KOPT-K1 (cell line): ENCODE measurements at regions not wholly inside any gene's neighbourhood (a gene's known extent, or its start where the extent isn't known, plus 50 kb on each side); places are given as distances from the start of the nearest gene placed in this dataset.
"Not testable (repeated sequence)": the region's sequence is repeated elsewhere in the genome, so short reads cannot be mapped to it uniquely, and the experiment has no call there.

ENCODE experiments used
- H3K27ac ChIP-seq: fragments of 200-600 bp; sonication (generic); 2 replicates; pipeline ENCODE4 v1.5.1; 2016; ENCODE audit warnings: antibody characterized with exemption, mild to moderate bottlenecking, low read depth, low read length; ENCODE audit not compliant: poor library complexity, severe bottlenecking
- H3K36me3 ChIP-seq: fragments of 200-600 bp; sonication (generic); 2 replicates; pipeline ENCODE4 v1.5.1; 2017; ENCODE audit warnings: antibody characterized with exemption, mild to moderate bottlenecking, low read length, moderate library complexity; ENCODE audit not compliant: insufficient read depth
- H3K9me3 ChIP-seq: fragments of 200-600 bp; sonication (generic); 2 replicates; pipeline ENCODE4 v1.5.1; 2017; ENCODE audit warnings: antibody characterized with exemption, low read length, mild to moderate bottlenecking; ENCODE audit not compliant: insufficient read depth, poor library complexity, severe bottlenecking

DNA sequence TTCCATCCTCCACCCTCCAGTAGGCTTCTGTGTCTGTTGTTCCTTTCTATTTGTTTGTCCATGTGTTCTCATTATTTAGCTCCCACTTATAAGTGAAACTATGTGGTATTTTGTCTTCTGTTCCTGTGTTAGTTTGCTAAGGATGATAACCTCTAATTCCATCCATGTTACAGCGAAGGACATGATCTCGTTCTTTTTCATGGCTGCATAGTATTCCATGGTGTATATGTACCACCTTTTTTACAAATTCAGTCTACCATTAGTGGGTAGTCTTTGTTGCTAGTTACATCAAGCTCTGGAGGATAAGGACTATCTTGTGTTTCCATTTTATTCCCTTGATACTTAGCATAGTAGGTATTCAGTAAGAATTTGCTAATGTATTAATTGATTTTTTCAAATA, 664.2 kb upstream of the FAT3 start:
- H3K36me3 ChIP-seq: no peaks in the 10 kb centered on the region
- no peak overlapping the region for H3K27ac ChIP-seq

DNA sequence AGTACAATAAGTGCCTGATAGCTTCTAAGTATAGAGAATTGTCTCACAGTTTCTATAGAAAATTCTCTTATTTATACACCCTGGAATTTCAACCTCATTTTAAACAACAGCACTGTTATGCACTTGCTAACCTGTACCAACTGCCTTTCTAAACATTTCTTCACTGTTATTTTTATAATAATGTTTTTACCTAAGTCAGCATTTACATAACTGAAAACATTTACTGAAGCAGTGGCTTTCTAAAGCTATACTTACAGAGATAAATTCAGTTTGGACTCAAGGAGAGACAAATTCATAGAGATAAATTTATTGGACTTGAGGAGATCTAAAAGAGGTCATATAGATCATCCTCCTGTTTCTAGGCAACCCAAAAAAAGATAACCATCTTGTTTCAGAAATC, 686.6 kb upstream of the FAT3 start:
- Histone ChIP-seq H3K27ac (no peak overlapping the region), H3K9me3 (peaks cover 4% of the 10 kb centered on the region), H3K36me3 (no peaks in the 10 kb centered on the region)

More for the DNA sequence above, 664.2 kb upstream of the FAT3 start:
- no peaks in the 10 kb centered on the region for H3K9me3 ChIP-seq

DNA sequence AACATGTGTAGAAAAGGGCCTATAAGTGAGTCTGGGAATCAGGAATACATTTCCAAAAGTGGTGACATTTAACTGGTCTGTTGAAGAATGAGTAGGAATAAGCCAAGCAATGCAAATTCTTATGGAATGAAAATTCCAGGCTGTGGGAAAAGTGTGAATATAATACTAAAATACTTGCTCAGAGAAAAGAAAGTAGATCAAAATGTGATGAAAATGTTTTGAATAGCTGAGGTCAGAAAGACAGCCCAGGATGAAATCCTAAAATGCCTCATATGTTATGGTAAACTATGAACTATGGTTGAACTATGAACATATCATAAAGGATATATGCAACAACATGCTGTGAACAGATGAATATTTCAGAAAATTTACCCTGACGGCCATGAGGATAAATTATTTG, 688.3 kb upstream of the FAT3 start:
- Histone ChIP-seq H3K36me3 (no peaks in the 10 kb centered on the region), H3K27ac (no peak overlapping the region), H3K9me3 (peaks cover 4% of the 10 kb centered on the region)

DNA sequence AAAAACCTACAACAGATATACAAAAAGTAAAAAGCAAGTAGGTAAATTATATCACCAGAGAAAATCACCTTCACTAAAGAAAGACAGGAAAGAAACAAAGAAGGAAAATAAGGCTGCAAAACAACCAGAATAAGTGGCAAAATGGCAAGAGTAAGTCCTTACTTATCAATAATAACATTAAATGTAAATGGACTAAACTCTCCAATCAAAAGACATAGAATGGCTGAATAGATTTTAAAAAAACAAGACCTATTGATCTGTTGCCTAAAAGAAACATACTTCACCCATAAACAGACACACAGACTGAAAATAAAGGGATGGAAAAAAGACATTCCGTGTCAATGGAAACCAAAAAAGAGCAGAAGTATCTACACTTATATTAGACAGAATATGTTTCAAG, 695.7 kb upstream of the FAT3 start:
- H3K9me3 ChIP-seq: no peaks in the 10 kb centered on the region
- no peak overlapping the region for H3K27ac ChIP-seq

DNA sequence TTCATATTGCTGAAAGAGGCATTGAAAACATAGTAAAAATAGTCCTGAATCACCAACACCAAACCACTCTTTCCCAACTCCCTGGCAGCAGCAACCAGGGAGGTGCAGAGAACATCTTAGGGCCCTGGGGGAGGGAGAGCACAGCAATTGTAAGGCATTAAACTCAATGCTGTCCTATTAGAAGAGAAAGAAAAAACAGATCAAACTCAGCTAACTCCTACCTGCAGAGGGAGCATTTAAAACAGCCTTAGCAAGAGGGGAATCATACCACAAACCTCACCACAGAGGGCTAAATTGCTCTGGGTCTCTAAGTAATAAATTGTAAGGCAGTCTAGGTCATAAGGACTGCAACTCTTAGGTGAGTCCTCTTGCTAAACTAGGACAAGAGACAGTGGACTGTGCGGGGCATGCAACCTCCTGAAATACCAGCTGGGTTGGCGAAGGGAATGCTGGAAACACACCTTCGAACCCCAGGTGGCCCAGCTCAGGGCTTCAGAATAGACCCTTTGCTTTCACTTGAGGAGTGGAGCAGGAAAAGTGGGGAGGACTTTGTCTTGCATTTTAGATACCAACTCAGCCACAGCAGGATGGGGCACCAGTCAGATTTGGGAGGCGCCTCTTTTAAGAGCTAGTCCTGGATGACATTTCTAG, 697.1 kb upstream of the FAT3 start:
- no peaks in the 10 kb centered on the region for H3K36me3 ChIP-seq
- no peaks in the 10 kb centered on the region for H3K9me3 ChIP-seq

More for the DNA sequence above, 695.7 kb upstream of the FAT3 start:
- no peaks in the 10 kb centered on the region for H3K36me3 ChIP-seq

DNA sequence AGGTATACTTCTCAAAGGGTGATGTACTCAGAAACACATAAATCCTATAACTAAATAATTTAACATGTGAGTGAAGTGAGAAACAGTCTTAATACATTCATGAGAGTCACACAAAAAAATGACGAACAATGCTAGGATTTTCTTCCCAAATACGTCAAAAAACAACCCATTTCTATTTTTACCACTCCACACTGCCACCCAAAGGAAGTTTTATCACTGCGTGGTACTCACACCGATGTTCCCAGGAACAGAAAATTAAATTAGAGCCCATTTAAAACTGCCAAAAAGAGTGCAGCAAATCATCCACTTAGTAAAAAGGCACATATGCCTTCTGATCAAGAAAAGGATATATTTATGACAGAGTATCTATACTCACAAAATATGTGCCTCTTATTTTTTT, 710.9 kb upstream of the FAT3 start:
- no peaks in the 10 kb centered on the region for H3K36me3 ChIP-seq
- H3K27ac ChIP-seq: no peak overlapping the region
- H3K9me3 ChIP-seq: no peaks in the 10 kb centered on the region

More for the DNA sequence above, 697.1 kb upstream of the FAT3 start:
- H3K27ac ChIP-seq: no peak overlapping the region

DNA sequence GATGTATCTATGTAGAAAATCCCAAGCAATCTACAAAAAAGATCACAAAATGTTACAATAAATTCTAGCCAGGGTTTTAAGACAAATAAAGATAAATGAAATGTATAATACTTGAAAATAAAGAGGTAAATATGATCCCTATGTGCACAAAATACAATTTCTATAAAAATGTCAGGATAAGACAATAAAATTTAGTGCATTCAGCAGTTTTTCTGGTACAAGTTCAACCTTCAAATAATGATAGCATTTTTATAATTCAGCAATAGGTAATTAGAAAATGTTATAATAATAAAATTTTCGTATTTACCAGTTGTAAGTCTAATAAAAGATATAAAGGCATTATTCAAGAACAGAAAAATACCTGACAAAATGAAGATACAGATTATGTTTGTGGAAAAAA, 726.8 kb upstream of the FAT3 start:
- Histone ChIP-seq H3K9me3 (no peaks in the 10 kb centered on the region), H3K36me3 (no peaks in the 10 kb centered on the region), H3K27ac (no peak overlapping the region)

DNA sequence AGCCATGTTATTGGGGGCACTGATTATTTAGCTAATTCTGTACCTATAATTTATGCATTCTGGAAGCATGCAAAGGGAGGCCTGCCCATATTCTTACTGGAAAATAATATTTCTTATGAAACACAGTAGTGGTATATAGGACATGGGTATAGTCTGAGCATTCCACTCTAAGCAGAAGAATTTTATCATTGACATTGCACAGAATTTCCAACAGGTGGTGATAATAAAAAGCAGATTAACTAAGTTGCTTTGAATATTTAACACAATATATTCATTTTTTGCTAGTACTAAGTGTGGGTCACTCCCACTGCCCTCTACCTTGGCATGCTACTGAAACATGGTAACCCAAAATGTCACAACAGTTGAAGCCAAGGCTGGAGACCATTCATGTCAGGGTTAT, 728.8 kb upstream of the FAT3 start:
- Histone ChIP-seq H3K36me3 (no peaks in the 10 kb centered on the region), H3K9me3 (no peaks in the 10 kb centered on the region), H3K27ac (no peak overlapping the region)

DNA sequence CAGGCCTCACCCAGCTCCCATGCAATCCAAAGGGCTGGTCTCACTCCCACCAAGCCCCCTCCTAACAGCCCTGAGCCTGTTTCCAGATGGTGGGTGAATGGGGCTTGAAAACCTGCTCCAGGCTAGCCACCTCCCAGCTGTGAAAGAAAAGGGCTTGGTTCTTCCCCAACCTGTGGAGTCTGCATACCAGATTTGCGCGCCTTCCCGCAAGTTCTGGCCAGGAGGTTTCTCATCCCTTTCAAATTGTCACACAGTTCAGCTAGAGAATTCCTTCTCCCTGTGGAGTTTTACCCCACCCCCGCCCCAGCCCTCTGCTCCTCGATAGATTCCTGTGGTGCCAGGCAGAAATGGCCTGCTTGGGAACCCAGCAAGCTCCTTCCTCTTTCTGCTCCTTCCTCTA, 734.6 kb upstream of the FAT3 start:
- Histone ChIP-seq H3K9me3 (no peaks in the 10 kb centered on the region), H3K36me3 (no peaks in the 10 kb centered on the region), H3K27ac (no peak overlapping the region)

DNA sequence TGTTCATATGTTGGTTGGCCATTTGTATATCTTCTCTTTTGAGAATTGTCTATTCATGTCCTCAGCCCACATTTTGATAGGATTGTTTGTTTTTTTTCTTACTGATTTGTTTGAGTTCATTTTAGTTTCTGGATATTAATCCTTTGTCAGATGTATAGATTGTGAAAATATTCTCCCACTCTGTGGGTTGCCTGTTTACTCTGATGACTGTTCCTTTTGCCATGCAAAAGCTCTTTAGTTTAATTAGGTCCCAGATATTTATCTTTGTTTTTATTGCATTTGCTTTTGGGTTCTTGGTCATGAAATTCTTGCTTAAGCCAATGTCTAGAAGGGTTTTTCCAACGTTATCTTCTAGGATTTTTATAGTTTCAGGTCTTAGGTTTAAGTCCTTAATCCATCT, 740.7 kb upstream of the FAT3 start:
- not testable (repeated sequence) for H3K9me3 ChIP-seq, H3K36me3 ChIP-seq, H3K27ac ChIP-seq

DNA sequence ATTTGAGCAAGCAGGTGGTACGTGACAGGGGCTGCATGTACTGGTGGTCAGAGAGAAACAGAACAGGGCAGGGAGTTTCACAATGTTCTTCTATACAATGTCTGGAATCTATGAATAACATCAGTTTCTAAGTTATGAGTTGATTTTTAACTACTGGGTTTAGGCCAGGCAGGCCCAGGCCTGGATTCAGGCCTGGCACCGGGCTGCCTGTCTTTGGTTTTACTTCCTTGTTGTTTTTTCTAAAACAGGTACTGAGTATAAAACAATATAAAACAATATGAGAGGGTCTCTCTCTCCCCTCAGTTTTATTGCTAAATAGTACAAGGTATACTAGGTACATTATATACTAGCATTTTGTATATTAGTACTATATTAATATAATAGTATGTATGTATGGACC, 742.7 kb upstream of the FAT3 start:
- H3K27ac ChIP-seq, H3K9me3 ChIP-seq, H3K36me3 ChIP-seq: not testable (repeated sequence)

DNA sequence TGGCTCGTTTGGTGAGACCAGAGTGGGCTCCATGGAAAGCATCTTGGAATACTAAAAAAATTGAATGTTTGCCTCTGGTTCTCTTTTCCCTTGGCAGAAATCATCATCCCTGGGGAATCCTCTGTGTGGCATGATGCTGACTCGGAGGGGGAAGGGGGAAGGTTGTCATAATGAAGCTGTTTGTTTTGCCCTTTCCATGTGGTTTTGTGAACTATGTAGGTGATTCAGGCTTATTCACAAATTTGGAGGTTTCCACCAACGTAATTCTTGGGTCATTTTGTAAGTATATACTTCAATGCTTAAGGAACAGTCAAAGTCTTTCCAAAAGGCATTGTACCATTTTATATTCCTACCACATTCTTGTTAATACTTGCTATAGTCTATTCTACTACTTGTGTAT, 754.0 kb upstream of the FAT3 start:
- Histone ChIP-seq H3K27ac (no peak overlapping the region), H3K9me3 (no peaks in the 10 kb centered on the region), H3K36me3 (no peaks in the 10 kb centered on the region)

DNA sequence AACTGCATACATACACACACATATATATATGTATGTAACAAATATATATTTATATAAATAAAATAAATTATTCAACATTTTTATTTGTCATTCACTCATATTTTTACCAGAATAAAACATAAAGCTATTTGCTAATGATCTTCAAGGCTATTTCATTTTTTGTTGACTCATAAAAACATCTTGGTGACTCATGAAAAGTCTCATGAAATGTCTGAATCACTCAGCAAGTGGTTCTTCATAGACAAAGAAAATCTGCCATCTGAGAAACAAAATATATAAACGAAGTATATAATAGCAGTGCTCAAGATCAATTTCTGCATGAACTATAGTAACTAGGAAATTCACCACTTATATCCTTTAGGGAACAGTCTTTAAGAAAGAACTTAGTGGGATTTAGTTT, 764.8 kb upstream of the FAT3 start:
- H3K9me3 ChIP-seq: no peaks in the 10 kb centered on the region
- no peak overlapping the region for H3K27ac ChIP-seq
- H3K36me3 ChIP-seq: no peaks in the 10 kb centered on the region

DNA sequence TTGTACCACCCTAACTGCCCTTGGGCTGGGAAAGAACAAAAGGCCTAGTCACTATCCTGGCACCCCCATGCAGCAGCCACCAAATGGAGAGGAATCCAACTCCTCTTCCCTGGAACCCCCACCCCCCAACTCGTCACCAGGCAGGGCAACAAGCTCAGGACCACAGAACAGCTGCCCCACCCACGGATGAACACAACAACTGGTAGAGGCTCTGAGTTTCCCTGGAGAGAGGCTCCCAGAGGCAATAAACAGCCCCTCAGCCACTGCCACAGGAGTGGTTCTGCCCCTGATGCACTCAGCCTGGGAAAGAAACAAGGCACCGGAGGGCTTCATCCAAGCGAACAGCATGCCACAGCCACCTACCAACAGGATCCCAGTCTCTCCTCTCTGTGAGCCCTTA, 778.4 kb upstream of the FAT3 start:
- no peaks in the 10 kb centered on the region for H3K36me3 ChIP-seq
- H3K27ac ChIP-seq: no peak overlapping the region
- no peaks in the 10 kb centered on the region for H3K9me3 ChIP-seq

DNA sequence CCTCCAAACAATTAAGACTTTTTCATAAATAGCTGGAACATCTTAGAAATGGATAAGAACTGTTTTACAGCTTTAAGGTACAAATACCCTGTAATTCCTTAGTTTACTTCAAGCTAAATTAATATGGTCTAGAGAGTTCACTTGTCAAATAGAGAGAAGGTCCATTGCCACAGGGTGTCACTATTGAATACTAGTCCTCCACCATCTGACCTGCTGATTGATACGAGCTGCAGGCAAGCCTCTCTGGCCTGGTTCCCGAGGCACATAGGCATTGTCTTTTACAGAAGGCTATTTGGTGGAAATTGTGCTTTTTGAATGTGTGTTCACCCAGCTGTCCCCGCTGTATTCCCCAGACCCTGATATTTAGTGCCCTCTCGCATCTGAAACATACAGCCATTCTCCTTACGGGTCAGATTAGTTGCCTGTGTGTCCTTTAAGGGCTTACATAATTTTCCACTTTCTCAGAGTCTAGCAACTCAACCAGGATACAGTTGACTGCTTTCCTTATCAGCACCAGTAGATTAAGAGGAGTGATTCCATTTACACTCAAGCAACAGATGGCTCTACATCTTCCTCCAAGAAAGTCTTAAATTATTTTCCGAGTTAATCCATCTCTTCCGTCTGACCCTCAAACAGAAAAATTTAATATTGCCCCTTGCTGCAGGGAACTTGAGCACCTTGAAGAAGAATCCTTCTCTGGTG, 788.8 kb upstream of the FAT3 start:
- H3K36me3 ChIP-seq: no peaks in the 10 kb centered on the region
- no peaks in the 10 kb centered on the region for H3K9me3 ChIP-seq
- no peak overlapping the region for H3K27ac ChIP-seq
